Stomach (tissue), 4 donors: ENCODE measurements at regions not wholly inside any gene's neighbourhood (a gene's known extent, or its start where the extent isn't known, plus 50 kb on each side); places are given as distances from the start of the nearest gene placed in this dataset.

Experiments used
- EP300 ChIP-seq: sonication (generic); formaldehyde crosslinking; IDR thresholded peaks from one replicate; pipeline ENCODE4 v1.6.1; 2017; ENCODE audit warnings: antibody characterized with exemption
- TF ChIP-seq, protein P1 (sequence below), 7 experiments: fragments of 450-650 bp in 4 of 7; fragments of 200-600 bp in 3 of 7; sonication (generic) in 3 of 7; IDR thresholded peaks; one replicate each; pipeline ENCODE4 v1.5.1; 2016 to 2019; ENCODE audit warnings: antibody characterized with exemption in 7 of 7, control low read depth in 2 of 7, mild to moderate bottlenecking in 1 of 7

DNA sequence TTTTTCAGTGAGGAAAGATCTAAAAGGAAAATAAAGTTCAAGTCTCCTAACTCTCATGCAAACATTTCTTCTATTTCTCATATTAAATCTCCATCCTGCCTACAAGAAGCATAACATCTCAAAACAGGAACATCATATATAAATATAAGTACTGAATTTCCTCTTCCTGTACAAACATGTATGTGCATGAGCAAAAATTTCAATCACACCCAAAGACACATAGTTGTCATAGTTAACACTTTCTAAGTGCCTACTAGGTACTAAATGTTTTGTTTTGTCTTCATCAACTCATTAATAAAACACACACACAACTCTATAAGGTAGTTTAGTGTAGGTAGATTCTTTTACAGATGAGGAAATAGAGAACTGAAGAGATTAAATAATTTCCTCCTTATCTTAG, 237.1 kb upstream of the ADGRL2 start:
- TF ChIP-seq, protein P1, sequence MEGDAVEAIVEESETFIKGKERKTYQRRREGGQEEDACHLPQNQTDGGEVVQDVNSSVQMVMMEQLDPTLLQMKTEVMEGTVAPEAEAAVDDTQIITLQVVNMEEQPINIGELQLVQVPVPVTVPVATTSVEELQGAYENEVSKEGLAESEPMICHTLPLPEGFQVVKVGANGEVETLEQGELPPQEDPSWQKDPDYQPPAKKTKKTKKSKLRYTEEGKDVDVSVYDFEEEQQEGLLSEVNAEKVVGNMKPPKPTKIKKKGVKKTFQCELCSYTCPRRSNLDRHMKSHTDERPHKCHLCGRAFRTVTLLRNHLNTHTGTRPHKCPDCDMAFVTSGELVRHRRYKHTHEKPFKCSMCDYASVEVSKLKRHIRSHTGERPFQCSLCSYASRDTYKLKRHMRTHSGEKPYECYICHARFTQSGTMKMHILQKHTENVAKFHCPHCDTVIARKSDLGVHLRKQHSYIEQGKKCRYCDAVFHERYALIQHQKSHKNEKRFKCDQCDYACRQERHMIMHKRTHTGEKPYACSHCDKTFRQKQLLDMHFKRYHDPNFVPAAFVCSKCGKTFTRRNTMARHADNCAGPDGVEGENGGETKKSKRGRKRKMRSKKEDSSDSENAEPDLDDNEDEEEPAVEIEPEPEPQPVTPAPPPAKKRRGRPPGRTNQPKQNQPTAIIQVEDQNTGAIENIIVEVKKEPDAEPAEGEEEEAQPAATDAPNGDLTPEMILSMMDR (IDR thresholded peaks at IDR 0.05), result no peak
- TF ChIP-seq EP300, result no peak
